GM04503 (cell line): ENCODE measurements at regions not wholly inside any gene's neighbourhood (a gene's known extent, or its start where the extent isn't known, plus 50 kb on each side); places are given as distances from the start of the nearest gene placed in this dataset.
"Not testable (repeated sequence)": the region's sequence is repeated elsewhere in the genome, so short reads cannot be mapped to it uniquely, and the experiment has no call there.

Experiments
- DNase-seq: peaks from one replicate; pipeline ENCODE4 v3.0.0-alpha.2; 2012; ENCODE audit warnings: low read depth

DNA sequence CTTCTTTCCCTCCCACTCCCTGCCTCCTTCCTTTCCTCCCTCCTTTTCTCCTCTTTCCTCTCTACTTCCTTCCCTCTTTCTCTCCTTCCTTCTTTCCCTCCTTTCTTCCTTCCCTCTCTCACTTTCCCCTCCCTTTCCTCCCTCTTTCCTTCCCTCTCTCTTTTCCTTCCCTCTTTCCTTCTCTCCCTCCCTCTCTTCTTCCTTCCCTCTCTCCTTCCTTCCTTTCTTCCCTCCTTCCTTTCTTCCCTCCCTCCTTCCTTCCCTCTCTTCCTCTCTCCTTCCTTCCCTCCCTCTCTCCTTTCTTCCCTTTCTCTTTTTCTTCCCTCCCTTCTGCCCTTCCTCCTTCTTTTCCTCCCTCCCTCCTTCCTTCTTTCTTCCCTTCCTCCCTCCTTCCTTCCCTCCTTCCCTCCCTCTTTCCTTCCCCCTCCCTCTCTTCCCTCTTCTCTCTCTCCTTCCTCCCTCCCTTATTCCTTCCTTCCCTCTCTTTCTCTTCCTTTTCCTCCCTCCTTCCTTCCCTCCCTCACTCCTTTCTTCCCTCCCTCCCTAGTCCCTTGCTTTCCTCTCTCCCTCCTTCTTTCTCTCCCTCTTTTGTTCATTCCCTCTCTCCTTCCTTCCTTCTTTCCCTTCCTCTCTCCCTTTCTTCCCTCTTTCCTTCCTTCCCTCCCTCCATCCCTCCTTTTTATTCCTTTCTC, 443.9 kb downstream of the ZNF536 start:
- no peak for DNase-seq

DNA sequence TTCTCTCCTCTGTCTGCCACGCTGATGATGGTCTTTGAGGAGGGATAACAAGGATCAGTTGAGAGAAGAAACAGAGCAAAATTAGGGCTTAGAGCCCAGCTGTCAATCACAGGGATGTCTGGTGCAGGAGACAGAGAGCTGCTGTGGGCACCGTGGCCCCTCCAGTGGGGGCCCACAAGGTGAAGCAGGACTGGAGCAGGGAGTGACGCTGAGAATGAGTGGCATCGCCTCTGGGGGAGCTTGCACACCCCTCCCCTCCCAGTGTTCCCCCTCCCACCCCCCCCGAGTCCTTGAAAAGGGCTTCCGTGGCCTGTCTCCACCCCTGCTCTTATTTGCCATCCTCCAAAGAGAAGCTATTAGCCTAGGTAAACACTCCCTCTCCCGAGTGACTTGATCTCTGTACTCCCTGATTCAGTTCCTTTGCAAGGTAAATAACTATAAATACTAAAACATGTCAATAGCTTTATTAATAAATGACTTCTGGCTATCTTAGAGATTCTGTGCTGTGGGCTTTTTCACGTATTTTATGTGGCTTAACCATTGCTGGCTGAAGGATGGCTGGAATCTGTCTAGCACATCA, 440.0 kb downstream of the ZNF536 start:
- no peak for DNase-seq

DNA sequence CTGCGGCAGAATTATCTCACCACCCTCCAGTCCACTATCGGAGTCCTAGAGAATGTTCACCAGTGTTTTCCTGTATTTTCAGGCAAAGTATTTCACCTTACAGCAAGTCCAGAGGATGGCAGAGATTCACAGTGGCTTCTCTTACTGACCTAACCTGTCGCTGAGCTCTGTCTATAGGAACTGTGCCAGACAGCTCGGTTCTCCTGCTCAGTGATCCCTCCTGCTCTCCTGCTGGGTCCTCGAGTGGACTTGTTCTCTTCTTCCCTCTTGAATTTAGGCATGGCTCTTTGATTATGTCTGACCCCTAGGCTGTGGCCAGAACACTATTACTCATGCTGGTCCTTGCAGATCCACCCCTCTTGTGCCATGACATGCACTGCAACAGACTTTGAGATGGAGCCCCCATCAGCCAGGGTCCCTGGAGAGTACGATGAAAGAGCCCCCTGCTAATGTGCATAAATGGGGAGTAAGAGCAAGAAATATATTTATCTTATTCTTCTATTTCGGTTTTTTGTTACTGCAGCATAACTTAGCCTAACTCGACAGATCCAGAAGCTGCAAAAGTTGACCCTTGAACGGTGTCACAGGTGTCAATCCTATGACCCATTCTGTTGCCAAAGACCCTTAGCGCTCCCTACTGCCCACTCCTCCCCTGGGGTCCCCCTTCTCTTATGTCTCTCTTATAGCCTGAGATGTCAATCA, 439.4 kb downstream of the ZNF536 start:
- no peak for DNase-seq

GRCh38 chr19:30810726-30811125, 438.5 kb downstream of the ZNF536 start:
- no peak for DNase-seq

DNA sequence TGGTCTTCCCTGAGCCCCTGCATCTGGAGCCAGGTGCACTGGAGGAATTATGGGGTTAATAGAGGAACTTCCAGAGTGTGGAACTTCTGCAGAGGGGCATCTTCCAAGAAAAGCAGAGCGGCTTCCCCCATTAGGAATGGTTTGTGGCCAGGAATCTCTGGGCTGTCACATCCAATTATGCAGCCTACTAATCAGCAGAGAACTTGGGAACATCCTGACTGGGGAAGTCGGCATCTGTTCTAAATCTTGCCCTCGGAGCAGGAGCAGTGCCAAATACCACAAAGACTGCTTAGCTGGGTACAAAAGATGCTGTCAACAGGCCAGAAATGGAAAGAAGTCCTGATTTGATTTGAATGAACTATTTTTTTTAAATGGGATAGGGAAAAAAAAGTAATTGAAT, 435.1 kb downstream of the ZNF536 start:
- DNase-seq = no peak

GRCh38 chr19:30806311-30806710, 434.1 kb downstream of the ZNF536 start:
- no peak for DNase-seq

DNA sequence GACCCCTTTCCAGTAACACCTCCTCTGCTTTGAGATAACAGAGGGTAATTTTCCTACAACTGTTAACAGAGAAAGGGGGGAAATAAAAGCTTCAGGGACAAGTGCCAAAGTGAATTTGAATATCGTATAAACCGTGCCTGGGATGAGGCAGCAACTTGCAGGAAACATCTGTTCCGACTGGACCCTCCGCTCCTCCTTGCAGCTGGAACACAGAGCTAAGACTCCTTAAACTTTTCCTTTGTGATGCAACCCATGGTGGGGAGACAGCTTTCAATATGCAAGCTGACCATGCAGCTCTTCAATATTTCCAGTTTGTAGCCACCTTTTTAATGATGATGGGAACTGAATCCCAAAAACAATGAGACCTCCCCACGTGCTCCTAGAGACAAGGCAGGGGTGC, 432.6 kb downstream of the ZNF536 start:
- no peak for DNase-seq

DNA sequence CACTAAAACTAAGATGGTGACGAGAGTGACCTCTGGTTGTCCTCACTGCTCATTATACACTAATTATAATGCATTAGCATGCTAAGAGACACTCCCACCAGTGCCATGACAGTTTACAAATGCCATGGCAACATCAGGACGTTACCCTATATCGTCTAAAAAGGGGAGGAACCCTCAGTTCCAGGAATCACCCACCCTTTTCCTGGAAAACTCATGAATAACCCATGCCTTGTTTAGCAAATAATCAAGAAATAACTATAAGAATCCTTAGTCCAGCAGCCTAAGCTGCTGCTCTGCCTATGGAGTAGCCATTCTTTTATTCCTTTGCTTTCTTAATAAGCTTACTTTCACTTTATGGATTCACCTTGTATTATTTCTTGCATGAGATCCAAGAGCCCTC, 432.1 kb downstream of the ZNF536 start:
- DNase-seq = not testable (repeated sequence)

- DNase-seq = no peak
These were observed 430.3 kb downstream of the ZNF536 start for GRCh38 chr19:30802424-30803013.

DNA sequence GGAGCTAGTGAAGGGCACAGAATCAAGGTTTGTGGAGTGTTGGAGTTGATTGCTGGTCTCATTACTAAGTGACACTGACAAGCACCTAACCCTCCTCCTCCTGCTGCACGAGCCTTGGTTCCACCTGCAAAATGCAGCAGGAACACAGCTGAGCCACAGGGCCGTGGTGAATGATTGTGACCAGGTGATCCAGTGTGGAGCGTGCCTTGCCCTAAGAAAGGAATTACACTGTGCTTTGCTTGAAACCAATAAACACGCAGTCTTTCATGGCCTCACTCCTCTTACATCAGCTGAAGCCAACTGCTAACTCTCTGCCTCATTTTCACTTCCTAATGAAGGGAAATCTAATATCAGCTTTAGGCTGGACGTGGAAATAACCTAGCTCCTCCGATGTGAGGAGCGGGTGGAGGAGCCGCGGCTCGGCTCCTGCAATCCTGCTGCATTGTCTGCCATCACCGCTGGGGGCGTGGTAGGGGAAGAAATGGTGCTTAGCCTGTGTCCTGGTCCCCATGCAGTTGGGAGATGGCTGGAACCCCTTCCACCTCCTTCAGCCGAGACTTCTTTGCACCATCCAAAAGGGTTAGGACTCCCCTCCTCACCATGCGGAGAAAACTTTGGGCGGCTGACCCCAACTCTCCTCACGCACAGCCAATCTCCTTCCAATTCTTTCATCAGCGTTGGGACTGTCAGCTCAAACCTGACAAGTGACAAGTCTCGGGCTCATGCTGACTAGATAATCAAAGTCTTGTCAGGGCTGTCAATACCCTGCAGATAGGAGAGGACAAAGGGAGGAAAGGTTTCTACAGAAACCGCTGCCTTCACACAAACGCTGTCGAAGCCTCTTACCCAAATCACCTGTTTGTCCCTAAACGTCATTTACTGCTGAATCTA, 427.9 kb downstream of the ZNF536 start:
- no peak for DNase-seq

DNA sequence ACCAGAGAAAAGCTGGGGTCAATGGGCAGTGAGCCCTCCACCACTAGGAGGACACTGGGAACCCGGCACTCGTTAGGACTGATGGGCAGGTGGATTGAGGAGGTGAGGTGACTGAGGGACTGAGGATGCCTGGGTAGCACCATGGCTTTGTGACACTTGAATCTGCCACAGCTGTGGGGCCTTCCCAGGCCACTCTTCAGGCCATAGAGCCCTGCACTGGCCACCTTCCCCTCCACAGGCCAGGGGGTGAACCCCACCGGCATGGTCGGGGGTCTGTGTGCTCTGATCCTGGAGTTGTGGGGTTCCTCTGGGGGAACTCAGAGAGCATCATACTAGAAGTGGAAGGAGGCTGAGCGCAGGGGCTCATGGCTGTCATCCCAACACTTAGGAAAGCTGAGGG, 423.5 kb downstream of the ZNF536 start:
- DNase-seq = no peak

- DNase-seq = no peak
These were observed 420.6 kb downstream of the ZNF536 start for GRCh38 chr19:30792561-30793505.

DNA sequence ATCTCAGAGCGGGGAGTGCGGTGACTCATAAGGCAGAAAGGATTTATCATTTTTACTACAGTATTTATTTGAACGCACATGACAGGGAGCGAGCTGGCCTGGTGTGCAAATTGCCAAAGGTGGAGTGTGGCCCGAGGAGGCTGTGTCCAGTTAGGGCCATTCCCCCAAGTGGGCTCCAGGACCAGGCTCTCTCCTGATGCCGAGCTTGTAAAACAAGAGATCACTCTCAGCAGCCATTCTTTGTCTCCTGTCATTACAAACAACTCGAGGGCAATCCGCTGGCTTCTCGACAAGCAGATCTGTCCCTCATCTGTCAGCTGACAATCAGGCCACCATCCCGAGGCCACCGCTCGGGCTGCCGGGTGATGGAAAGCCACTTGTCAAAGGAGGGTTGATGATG, 418.9 kb downstream of the ZNF536 start:
- DNase-seq = no peak

DNA sequence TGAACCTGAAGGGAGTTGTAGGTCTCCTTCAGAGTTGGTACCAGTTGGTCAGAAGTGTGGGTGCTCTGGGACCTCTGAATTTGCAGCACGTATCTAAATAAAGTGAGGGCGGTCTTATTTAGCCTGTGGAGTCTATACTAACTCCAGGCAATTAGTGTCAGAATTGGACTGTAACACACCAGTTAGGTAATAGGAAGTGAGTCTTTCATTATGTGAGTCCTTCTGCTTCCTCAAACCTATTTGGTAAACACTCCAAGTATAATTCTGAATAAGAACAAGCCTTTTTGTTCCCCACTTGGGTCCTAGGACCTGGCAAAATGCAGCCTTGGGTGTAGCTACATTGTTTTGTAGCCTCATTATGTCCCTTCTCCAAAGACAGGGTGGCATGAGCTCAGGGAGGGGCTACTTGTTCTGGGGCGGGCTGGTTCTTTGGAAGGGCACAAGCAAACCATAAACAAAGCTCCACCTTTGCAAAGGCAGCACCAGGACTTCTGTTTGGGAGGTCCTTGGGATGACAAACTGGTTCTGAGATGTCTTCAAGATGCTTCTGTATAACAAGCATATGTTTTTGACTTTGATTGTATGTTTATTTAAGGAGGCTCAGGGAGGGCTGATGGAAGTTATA, 418.0 kb downstream of the ZNF536 start:
- no peak for DNase-seq

- DNase-seq = no peak
These were observed 416.1 kb downstream of the ZNF536 start for GRCh38 chr19:30788105-30788765.

DNA sequence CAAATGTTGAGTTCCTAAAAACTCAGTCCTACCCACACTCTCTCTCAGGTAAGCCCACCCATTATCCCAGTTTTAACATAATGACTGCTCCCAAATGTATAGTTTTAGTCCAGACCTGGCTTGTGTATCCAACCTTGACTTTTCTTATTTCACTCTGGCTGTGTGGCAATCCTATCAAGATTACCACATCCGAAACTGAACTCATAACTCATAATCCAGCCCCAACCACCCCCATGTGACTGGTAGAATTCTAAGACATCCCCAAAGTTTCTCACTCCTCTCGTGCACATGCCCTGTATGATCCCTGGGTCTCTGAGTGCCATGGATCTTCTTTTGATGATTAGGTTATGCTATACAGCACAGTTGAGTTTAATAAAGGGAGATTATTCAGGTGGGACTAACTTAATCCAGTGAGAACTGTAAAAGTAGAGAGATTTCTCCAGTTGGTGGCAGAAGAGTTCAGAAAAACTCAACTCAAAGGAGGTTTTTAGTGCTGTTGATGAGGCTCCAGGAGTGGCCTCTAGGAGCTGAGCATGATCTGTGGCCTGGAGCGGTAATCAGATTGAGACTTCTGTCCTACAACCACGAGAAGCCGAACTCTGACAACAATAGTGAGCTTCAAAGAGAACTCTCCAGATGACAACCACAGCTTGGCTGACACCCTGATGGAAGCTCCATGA, 413.4 kb downstream of the ZNF536 start:
- no peak for DNase-seq

DNA sequence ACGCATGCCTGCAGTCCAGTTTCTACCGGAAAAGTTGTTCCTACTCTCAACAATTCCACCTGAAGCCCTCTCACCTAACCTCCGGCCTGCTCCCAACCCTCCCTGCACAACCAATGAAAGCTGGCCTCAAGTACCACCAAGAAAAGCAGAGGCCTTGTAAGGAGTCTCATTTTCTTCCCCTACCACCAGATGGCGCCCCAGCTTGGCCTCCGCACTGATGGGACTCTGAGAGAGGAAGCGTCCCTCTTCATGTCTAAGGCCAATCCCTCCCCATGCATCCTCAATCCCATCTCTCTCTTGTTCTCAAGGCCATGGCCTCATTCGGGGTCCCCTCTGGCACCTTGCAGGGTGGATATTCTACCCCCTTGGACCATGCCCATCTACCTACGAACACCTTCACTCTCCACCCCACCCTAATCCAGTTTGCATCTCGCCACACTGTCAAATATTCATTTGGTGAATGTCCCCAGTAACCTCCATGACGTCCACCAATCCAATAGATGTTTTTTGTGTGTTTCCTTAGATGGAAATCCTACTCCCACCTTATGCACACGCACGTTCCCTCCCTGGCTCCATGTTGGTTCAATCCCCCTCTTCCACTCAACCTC, 412.8 kb downstream of the ZNF536 start:
- no peak for DNase-seq

- DNase-seq = no peak
These were observed 411.8 kb downstream of the ZNF536 start for GRCh38 chr19:30783936-30784335.

GRCh38 chr19:30783212-30783611, 411.0 kb downstream of the ZNF536 start:
- DNase-seq = no peak
